HG02870 (cell line): ENCODE measurements at regions not wholly inside any gene's neighbourhood (a gene's known extent, or its start where the extent isn't known, plus 50 kb on each side); places are given as distances from the start of the nearest gene placed in this dataset.
"Not testable (repeated sequence)": the region's sequence is repeated elsewhere in the genome, so short reads cannot be mapped to it uniquely, and the experiment has no call there.

Source experiments
- ATAC-seq: cut with Tn5 transposase; IDR thresholded peaks from one replicate; pipeline ENCODE4 v1.9.1; 2021; ENCODE audit warnings: mild to moderate bottlenecking, moderate library complexity; ENCODE audit not compliant: unreplicated experiment

DNA sequence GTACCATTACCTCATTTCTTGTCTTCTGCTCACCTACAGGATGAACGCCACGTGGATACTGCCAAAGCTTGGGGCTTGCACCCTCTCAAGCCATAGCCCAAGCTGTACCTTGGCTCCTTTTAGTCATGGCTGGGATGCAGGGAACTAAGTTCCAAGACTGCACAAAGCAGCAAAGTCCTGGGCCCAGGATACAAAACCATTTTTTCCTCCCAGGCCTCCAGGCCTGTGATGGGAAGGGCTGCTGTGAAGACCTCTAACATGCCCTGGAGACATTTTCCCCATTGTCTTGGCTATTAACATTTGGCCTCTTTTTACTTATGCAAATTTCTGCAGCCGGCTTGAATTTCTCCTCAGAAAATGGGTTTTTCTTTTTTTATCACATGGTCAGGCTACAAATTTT, 795.1 kb upstream of the VRK2 start:
- ATAC-seq = not testable (repeated sequence)

DNA sequence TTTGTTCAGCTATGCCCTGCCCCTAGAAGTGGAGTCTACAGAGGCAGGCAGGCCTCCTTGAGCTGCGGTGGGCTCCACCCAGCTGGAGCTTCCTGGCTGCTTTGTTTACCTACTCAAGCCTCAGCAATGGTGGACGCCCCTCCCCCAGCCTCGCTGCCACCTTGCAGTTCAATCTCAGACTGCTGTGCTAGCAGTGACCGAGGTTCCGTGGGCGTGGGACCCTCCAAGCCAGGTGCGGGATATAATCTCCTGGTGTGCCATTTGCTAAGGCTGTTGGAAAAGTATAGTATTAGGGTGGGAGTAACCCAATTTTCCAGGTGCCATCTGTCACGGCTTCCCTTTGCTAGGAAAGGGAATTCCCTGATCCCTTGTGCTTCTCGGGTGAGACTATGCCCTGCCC, 770.2 kb upstream of the VRK2 start:
- not testable (repeated sequence) for ATAC-seq

DNA sequence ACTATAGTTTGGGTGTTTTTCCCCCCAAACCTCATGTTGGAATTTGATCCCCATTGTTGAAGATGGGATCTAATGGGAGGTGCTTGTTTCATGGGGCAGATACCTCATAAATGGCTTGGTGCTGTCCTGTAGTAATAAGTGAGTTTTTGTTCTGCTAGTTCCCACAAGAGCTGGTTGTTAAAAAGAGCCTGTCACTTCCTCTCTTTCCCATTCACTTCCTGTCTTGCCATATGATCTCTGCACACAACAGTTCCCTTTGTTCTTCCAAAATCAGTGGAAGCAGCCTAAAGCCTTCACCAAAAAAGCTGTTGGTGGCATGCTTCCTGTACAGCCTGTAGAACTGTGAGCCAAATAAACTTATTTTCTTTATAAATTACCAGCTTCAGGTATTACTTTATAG, 768.2 kb upstream of the VRK2 start:
- no peak for ATAC-seq

DNA sequence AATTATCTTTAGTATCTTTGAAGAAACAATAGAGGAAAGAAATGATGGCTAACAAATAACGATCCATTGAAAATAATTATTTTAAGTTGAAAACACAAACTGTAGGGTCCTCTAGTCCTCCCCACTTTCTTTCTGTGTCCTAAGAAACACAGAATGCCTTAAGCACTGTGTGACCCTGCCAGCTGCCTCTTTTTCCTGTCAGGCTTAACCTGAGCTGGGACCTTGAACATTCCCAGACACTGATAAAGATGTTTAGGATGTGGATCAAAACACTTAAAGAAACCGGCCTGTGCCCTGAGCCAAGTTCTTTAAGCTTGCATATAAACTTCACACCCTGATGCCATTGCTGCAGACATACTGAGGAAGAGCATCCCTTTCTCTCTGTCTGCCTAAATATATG, 755.4 kb upstream of the VRK2 start:
- ATAC-seq = no peak

DNA sequence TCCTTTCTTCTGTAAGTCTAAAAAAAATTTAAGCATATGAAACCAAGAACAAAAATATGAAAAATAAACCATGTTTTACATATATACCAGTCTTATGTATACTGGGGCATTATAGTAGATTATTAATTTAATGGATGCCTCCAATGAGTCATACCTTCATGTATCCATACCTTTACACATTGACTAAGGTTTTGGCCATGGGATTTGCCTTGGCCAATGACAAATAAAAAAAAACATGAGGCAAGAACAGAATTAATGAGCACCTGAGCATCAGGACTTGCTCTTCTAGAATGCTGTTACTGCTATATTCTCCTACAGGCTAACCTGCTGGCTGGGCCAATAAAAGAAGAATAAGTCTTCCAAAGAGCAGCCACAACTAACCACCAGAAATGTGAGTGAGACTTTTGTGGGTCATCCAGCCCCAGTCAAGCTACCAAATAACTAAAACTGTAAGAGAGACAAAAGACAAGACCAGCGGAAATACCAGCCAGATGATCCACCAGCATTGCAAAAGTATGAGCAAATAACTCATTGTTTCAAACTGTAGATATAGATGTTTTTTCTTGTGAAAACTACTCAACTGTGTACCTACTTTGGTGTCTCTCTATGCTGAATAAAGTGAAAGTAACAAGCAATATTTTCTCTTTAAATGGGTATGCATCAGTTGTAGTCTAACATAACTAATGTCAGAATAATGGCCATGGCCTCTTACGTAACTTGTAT, 749.6 kb upstream of the VRK2 start:
- no peak for ATAC-seq

DNA sequence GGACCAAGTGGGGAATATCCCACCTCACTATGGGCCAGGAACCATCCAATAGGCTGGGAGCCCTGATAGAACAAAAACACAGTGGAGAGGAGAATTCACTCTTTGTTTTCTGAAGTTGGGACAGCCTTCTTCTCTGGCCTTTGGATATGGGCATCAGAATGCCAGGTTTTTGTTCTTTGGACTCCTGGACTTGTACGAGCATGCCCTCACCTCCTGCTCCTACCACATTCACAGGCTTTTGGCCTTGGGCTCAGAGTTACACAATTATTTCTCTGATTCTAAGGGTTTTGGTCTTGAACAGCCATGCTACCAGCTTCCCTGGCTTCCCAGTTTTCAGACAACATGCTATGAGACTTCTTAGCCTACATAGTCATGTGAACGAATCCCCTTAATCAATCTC, 732.9 kb upstream of the VRK2 start:
- ATAC-seq = no peak

DNA sequence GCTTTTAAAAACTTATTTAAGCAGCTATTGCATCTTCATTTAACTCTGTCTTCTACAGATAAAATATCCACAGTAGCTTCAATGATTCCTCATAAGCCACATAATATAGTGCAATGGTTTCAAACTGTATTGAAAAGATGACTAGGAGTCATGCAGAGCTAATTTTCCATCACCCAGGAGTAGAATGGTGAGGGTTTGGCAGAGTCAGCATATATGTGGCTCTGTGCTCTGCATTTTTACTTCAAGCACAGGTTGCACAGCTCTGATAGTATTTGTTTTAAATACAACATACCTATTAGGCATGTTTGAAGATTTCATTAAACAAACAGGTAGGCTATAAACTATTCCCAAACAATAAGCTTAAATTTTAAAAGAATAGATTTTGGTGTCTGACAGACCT, 731.9 kb upstream of the VRK2 start:
- no peak for ATAC-seq

DNA sequence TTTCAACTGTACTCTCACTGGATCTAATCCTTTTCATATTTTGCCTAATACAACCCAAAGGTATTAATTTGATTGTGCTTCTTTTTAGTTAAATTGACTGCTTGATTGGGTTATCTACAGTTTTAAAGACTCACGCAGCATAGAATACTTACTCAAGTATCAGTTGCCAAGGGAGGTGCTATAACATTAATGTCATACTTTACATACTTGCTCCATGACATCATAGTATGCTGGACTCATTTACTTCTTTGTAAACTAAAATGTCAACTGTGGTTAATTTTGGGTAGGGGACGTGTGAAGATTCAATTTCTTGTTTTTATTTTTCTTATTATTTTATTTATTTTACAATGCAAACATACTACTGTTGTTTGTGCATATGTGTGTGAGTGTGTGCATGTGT, 716.2 kb upstream of the VRK2 start:
- no peak for ATAC-seq

DNA sequence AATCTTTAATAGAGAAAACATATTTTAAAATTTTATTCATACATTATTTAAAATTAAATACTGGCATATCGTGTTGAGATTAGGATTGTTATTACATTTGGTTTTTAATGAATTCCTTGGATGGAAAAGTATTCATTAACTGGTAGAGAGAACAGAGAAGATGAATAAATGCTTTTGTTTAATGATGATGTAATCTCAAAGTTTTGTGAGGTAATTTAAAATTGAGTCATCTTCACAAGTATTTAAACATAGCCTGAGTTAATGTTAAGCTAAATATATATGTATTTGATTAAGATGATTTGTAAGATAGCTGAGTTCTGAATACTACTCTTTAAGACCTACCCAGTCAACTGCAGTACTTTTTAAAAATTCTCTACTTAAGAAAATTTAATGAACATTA, 713.4 kb upstream of the VRK2 start:
- ATAC-seq = no peak

DNA sequence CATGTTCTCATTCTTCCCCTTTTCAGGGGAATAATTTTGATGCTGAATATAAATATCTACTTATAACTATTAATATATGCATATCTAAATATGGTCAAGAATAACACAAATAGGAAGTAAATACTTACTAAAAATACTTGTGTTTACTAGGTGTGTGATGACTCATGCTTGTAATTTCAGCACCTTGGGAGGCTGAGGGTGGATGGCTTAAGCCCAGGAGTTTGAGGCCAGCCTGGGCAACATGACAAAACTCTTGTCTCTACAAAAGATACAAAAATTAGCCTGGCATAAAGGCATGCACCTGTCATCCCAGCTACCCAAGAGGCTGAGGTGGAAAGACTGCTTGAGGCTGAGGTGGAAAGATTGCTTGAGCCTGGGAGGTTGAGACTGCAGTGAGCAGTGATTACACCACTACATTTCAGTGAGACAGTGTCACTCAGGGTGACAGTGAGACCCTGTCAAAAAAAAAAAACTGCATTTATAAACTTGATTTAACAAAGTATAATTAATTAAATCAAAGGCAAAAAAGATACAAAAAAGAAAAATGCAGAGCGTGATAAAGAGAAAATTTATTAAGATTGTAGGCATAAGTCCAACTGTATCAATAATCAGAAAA, 703.1 kb upstream of the VRK2 start:
- no peak for ATAC-seq

DNA sequence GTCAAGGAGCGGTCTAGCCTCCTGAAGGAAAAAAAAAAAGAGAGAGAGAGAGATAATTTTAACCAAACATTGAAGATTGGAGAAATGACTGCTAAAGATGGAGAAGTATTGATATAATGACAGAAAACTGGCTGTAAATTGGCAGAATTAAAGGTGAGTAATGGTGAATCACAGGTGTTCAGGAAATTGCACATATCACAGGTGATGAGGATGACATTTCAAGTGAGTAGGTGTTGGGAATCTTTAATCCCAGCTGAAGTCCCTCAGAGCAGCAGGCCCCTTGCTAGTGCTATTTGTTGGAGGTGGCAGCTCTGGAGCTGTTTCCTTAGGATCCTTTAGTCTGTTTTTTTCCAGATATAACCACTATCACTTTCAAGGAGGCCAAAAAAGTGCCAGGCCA, 678.4 kb upstream of the VRK2 start:
- ATAC-seq = no peak

DNA sequence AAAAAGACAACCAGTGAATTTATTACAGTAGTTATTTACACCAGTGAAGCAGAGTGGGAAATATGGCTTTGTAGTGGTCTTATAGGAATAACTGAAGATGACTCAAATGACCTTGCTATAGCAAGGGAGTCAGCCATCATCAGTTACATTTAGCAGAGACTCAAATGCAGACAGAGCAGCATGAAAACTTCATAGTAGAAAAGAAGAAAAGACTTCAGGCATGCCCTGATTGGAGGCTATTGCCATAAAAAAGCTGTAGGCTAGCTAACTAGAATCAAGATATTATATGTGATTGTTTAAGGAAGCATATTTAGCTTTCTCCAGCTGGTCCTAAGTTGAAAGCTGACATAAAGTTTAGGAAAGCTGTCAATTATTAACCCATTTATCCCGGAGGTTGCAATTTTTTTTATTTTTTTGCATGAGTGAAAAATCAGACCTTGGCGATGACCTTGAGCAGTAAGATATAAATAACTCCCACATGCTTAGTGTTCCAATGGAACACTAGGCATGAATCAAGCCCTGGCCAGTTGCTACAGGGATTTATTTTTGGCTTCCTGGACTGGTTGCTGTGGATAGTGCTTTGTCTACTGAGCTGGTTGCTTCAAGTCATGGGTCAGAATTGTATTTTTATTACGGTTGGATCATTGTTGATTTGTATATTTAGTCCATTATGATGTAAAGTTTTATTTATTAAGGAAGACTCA, 675.6 kb upstream of the VRK2 start:
- ATAC-seq = no peak

DNA sequence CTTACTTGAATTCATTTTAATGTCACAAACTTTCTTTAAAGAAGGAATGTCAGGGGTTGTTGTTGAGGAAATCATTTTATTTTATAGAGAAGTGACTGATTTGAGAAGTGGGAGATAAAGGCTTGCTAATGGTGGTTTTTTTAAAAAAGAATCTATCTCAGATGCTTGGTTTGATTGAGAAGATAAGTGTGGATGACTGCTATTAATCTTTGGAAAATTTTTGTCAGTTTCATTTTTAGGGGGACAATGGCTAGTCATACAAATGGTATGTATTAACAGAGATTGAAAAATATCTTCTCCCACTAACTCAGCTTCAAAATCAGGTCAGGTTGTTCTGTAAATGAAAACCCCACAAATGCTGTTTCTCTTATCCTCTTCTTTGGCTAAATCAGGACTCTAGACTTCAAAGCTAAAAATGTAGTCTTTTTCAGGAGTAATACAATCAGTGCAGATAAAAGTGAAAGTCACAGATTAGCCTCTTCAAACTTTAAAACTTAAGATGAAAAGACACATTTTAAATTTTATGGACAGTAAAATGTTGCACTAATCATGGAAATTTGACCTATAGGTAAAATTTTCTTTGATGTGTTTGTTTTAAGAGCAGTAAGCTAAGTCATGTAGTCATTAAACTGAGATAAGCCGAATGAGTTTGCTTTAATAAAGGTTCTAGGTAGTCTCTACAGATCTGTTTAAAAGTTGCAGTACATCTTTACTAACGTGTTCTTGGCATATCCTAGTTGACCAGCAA, 674.2 kb upstream of the VRK2 start:
- no peak for ATAC-seq

DNA sequence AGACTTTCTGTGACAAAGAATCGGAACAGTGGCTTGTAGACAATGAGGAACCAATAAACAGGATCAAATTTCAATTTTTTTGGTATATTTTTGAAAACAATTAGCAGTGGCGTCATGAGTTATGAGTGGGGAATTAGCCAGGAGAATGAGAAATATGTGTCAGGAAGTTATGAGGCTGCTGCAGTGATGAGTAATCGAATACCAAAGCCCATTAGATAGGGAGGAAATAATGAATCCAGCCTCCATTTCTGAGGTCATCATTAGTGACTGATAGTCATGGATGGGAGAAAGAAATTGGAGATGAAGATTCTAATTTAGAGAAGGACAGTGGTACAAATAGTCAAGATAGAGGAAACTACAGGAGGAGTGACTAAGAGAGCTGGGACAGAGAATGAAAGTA, 673.1 kb upstream of the VRK2 start:
- ATAC-seq = no peak

DNA sequence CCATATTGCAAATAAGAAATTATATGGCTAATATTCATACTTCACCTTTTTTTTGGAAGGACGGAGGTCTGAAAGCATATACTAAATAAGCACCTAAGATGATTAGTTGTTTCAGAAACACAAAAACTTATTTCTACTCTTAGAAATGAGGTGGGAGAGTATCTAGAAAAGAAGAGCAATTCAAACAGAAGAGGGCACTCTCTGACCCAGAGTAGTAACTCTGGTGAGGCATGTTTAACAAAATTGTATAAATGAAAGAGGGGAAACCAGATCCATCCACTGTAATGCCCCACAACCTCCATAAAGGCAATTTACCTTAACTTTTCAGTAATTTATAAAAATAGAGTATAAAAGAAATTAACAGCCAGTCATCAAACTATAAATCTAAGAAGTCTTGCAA, 669.6 kb upstream of the VRK2 start:
- ATAC-seq = no peak

DNA sequence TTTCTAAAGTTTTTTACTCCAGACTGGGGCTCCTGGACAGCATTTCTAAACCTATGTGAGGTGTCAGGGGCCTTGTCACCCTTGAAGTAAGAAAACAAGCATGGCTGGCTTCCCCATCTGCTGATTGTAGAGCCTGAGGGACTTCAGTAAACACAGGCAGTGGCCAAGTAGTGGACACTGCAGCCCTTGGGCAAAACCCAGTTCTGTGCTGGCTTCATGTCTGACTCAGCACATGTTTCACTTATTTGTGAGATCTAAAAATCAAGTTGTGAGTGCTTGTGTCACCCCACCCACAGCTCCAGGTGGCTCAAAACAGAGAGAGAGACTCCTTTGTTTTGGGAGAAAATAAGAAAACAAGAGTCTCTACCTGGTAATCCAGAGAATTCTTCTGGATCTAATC, 660.3 kb upstream of the VRK2 start:
- no peak for ATAC-seq

DNA sequence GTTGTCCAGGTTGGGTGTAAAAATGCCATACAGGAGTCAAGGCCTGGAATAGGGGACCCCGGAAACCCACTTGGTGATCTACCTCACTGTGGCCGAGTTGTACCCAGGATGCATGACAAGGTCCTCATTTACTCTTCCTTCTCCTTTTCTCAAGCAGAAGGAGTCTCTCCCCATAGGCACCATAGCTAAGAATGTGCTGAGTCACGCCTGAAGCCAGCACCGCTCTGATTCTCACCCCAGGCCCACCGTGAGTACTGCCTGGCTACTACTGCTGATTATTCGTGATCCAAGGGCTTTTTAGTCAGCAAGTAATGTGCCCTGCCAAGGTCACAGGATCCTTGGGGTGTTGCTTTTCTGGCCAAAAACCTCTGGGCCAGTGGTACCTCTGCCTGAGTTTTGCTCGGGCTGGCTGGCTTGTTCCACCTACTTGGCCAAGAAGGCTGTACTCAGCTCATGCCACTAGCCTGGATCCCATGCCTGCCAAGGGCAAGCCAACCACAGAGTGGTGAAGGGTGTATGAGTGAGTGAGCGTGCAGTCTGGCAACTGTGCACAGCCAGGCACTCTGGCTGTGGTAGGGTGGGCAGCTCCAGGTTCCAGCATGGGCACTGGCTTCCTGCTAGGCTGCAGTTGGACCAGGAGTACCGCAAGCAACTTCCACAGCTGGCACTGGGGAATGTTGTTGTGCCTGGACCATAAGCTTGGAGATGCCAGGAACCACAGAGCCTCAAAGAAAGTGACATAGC, 650.1 kb upstream of the VRK2 start:
- ATAC-seq = no peak

DNA sequence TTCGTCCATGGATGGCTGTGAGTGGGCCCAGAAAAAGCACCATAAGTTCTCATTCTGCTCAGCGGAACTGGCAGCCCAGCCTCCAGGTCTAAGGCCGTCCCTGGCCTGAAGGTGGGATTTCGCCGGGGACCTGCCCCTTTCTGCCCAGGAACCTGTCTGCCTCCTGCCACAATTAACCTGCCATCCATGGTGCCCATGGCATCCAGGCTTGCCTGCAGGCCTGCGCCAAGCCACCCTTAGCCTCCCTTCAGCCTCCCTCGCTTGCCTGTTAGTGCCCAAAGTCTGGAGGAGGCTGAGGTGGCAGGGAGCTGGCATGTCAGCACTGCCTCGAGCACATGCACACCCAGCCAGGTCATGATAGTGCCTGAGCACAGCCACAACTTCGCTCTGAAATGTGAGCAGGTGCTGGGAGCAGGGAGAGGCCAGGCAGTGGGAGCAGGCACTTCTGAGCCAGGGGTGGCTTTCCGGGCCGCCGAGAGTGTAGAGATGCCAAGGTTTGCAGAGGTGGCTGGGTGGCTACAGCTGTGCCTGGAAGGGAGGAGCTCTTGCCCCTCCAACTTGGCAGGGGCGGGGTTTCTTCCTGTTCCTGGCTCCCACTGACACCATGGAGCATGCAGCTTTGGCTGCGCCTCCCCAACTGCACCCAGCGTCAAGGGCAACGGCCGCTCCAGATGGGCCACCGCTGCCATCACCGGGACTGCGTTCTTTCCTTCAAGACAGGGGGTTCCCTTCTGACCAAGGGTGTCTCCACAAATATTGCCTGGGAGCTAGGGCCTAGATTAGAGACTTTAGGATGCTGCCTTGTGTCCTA, 648.9 kb upstream of the VRK2 start:
- no peak for ATAC-seq

DNA sequence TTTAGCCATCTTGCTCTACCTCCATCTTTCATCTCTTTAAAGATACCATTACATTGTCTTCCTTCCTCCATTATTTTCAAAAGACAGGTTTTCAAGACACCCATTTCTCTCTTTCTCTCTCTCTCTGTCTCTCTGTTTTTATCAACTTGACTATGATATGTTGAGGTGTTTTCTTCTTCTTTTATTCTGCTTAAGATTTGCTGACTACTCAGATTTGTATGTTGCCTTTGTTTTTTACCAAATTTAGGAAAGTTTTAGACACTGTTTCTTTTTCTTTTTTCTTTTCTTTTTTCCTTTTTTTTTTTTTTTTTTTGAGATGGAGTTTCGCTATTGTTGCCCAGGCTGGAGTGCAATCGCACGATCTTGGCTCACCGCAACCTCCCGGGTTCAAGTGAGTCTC, 647.5 kb upstream of the VRK2 start:
- no peak for ATAC-seq

DNA sequence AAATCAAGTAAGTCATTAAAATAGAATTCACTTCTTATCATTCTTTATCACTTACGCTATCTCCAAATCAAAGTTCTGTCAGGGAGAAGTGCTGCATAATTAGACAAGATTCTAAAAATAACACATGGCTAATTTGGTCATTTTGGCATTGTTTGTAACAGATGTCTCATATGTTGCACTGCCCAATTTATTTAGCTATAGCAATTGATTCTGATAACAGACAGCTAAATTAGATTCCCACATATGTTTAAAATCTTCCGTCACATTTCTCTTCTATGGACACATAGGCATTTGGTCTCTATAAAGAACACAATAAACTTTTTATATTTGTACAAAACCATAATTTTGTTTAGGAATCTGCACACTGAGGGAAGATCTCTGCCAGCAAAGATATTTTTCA, 644.5 kb upstream of the VRK2 start:
- ATAC-seq = no peak
